ENCODE measurements at regions not wholly inside any gene's neighbourhood (a gene's known extent, or its start where the extent isn't known, plus 50 kb on each side); places are given as distances from the start of the nearest gene placed in this dataset.
"Not testable (repeated sequence)": the region's sequence is repeated elsewhere in the genome, so short reads cannot be mapped to it uniquely, and the experiment has no call there.

- no peak for DNase-seq (ENCODE audit: low spot score)
These were observed 169.1 kb downstream of the RPIA start for GRCh38 chr2:88860421-88861075.

GRCh38 chr2:88865801-88866371 is 174.4 kb downstream of the RPIA start:
- DNase-seq (ENCODE audit: low spot score), result no peak

GRCh38 chr2:88866756-88867155 is 175.3 kb downstream of the RPIA start:
- DNase-seq (ENCODE audit: low spot score), result no peak

- no peak for DNase-seq (ENCODE audit: low spot score)
These were observed 177.4 kb downstream of the RPIA start for GRCh38 chr2:88868861-88869260.

DNA sequence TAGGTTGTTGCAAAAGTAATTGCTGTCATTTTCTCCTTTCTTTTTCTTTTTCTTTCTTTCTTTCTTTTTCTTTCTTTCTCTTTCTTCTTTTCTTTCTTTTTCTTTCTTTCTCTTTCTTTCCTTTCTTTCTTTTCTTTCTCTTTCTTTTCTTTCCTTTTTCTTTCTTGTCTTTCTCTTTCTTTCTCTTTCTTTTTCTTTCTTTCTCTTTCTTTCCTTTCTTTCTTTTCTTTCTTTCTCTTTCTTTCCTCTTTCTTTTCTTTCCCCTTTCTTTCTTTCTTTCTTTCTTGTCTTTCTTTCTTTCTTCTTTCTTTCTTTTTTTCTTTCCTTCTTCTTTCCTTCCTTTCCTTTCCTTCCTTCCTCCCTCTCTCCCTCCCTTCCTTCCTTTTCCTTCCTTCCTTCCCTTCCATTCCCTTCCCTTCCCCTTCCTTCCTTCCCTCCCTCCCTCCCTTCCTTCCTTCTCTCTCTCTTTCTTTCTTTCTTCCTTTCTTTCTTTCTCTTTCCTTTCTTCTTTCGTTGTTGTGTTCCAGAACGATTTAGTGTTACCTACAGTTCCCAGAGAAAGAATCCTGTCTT is 178.9 kb downstream of the RPIA start:
- DNase-seq (ENCODE audit: low spot score), result no peak

DNA sequence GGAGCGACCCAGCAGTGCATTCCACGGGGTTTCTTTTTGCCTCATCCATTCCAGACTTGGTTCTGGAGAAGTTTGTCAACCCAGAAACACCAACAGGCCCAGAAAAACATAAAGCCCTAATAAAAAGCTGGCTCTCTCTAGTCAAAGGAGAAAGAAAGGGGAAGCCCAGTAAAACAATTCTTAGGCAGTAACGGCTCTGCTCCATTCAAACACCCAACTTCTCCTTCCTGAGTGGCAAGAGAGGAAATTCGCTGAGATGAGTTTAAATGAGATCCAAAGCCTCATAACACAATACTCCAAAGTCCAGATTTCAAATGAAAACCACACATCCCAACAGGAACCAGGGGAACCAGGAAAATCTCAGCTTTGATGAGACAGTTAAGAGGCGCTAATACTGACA is 179.9 kb downstream of the RPIA start:
- DNase-seq (ENCODE audit: low spot score), result no peak

DNA sequence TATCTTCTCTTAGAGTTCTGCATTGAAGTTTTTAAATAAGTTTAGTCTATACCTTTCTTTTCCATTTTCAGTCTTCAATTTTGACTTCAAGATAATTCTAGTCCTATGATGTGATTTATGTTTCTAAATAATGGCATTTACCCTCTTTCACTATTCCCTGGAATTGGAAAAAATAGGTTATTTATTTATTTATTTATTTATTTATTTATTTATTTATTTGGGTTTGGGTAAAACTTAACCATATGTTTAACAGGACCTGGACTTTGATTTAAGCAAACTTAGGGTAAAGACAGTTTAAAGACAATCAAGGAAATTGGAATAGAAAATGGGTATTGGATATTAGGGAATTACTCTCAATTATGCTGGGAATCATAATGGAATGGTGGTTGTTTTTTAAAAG is 182.1 kb downstream of the RPIA start:
- DNase-seq (ENCODE audit: low spot score), result no peak

DNA sequence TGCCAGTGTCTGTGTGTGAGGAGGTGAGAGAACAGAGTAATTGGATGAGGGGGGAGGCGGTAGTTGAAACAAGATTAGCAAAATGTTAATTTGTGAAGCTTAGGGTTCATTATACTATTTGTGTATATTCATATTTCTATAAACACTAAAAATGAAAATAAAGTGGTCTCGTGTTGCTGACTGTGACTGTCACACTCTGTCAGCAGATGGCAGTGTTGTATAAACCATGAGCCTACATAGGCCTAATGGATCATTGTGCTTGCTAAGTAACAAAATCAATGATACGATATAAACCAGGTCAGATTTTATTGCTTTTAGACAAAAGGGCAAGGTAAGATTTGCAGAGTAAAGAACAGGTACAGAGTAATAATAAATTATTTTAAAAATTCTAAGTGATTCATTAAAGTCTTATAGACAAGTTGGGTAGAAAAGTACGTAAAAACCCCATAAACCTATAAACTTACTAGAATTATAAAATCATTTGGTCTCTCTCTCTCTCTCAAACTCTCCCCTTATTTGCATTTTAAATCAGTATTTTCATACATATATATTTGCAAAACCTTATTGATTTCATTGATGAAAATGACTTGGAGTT is 182.7 kb downstream of the RPIA start:
- peak; percentile 41 for DNase-seq (ENCODE audit: low spot score)

DNA sequence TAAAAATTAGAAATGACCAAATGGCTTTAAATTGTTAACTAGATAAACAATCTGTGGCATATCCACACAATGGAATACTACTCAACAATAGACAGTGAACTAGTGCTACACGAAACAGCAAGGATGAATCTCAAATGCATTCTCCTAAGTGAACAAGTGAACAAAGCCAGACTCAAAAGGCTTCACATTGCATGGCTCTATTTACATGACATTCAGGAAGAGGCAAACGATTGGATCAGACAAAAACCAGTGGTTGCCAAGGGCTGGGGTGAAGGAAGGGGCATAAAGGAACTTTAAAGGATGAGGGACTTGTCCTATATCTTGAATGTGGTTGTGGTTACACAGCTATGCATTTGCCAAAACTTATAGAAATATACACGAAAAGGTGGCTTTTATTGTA is 184.3 kb downstream of the RPIA start:
- DNase-seq (ENCODE audit: low spot score), result no peak

GRCh38 chr2:88880441-88880953 is 189.0 kb downstream of the RPIA start:
- peak; percentile 62 for DNase-seq (ENCODE audit: low spot score)

DNA sequence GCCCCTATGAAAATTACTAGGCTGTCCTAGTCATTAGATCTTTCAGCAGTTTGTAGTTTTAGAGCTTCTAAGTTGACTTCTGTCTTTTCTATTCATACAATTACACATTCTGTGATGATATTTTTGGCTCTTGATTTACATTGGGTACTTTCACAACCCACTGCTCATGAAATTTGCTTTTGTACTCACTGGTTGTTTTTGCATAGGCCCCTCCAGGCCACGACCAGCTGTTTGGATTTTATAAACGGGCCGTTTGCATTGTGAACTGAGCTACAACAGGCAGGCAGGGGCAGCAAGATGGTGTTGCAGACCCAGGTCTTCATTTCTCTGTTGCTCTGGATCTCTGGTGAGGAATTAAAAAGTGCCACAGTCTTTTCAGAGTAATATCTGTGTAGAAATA is 193.8 kb downstream of the RPIA start:
- no peak for DNase-seq (ENCODE audit: low spot score)

DNA sequence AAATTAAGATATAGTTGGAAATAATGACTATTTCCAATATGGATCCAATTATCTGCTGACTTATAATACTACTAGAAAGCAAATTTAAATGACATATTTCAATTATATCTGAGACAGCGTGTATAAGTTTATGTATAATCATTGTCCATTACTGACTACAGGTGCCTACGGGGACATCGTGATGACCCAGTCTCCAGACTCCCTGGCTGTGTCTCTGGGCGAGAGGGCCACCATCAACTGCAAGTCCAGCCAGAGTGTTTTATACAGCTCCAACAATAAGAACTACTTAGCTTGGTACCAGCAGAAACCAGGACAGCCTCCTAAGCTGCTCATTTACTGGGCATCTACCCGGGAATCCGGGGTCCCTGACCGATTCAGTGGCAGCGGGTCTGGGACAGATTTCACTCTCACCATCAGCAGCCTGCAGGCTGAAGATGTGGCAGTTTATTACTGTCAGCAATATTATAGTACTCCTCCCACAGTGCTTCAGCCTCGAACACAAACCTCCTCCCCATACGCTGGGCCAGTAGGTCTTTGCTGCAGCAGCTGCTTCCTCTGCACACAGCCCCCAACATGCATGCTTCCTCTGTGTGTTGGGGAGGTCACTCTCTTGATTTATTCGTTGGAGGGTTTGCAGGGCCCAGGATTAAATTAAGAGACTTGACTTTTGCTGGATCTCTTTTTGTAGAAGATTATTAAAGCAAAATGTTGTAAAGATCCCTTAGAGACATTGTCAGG is 194.4 kb downstream of the RPIA start:
- no peak for DNase-seq (ENCODE audit: low spot score)

DNA sequence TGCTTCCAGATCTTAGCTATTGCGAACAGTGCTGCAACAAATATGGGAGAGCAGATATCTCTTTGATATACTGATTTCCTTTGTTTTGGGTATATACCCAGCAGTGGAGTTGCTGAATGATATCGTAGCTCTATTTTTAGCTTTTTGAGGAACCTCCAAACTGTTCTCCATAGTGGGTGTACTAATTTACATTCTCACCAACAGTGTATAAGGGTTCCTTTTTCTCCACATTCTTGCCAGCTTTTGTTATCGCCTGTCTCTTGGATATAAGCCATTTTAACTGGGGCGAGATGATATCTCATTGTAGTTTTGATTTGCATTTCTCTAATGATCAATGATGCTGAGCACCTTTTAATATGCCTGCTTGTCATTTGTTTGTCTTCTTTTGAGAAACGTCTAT is 196.0 kb downstream of the RPIA start:
- DNase-seq (ENCODE audit: low spot score), result not testable (repeated sequence)

- no peak for DNase-seq (ENCODE audit: low spot score)
These were observed 200.7 kb downstream of the RPIA start for GRCh38 chr2:88892207-88892606.

DNA sequence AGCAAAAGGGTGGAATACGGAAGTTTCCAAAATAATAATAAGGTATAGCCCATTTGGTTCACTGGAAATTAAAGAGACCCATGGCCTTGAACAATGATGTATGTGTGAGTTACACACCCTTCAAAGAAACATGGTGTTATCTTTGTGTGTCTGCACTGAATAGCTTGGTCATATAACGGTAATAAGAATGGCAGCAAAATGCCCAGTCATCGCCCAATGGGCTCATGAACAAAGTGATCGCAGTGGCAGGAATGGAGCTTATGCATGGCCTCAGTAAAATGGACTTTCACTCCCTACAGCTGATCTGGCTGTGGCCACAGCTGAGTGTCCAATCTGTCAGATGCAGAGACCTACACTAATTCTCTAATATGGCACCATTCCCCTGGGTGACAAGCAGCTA is 201.3 kb downstream of the RPIA start:
- DNase-seq (ENCODE audit: low spot score), result no peak

GRCh38 chr2:88896971-88897370 is 205.5 kb downstream of the RPIA start:
- DNase-seq (ENCODE audit: low spot score), result no peak

GRCh38 chr2:88897715-88898114 is 206.2 kb downstream of the RPIA start:
- DNase-seq (ENCODE audit: low spot score), result no peak

GRCh38 chr2:88903749-88904353 is 212.4 kb downstream of the RPIA start:
- peak; percentile 42 for DNase-seq (ENCODE audit: low spot score)

DNA sequence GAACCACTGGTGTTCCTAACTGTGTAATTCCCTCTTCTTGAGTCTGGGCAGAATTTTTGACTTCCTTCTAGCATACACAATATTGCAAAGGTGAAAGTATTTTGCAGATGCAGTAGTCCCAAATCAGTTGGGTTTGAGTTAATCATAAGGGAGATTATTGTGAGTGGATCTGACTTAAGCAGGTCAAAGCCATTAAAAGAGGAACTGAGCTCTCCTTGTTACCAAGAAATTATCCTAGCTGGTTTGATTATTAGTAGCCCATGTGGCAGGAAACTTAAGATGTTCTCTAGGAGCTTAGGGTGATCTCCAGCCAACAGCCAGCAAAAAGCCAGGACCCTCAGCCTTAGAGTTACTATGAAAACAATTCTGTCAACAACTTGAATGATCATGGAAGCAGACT is 221.8 kb downstream of the RPIA start:
- no peak for DNase-seq (ENCODE audit: low spot score)

DNA sequence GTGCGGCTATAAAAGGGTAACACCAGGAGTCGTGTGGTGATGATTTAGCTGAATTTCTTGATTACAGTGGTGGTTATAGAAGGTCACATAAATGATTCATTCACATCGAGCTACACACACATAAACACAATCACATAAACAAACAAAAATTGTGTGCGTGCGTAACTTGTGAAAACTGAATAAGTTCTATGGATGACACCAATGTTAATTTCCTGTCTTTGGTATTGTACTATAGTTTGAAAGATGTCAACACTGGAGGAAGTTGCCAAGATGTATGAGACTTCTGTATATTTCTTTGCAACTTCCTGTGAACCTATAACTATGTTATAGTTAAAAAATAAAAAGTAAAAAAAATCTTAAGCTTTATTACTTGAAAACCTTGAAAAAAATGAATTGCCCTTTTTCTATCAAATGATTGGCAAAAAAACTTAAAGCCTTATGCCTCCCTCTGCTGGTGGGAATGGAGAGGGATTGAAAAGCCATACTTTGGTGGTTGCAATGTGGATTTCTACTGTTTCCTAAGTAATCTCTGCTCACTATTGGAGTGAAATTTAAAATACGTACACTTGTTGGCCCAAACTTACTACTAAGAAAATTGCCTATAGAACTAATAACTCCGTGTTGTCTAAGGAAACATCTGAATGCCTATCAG is 227.7 kb downstream of the RPIA start:
- no peak for DNase-seq (ENCODE audit: low spot score)

DNA sequence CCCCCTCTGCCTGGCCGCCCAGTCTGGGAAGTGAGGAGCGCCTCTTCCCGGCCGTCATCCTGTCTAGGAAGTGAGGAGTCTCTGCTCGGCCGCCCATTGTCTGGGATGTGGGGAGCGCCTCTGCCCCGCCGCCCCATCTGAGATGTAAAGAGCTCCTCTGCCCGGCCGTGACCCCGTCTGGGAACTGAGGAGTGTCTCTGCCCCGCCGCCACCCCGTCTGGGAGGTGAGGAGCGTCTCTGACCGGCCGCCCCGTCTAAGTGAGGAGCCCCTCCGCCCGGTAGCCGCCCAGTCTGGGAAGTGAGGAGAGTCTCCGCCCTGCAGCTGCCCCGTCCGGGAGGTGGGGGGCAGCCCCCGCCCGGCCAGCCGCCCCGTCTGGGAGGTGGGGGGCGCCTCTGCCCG is 228.9 kb downstream of the RPIA start:
- not testable (repeated sequence) for DNase-seq (ENCODE audit: low spot score)

- no peak for DNase-seq (ENCODE audit: low spot score)
These were observed 233.1 kb downstream of the RPIA start for GRCh38 chr2:88924533-88924932.

Data from D341Med (cell line).